Astrocyte of the spinal cord (primary cell): ENCODE measurements at regions not wholly inside any gene's neighbourhood (a gene's known extent, or its start where the extent isn't known, plus 50 kb on each side); places are given as distances from the start of the nearest gene placed in this dataset.
"Not testable (repeated sequence)": the region's sequence is repeated elsewhere in the genome, so short reads cannot be mapped to it uniquely, and the experiment has no call there.

ENCODE experiments used
- DNase-seq: peaks from one replicate; pipeline ENCODE4 v3.0.0; 2011; ENCODE audit warnings: low read depth, low spot score
- H3K4me3 ChIP-seq: 2 replicates; pipeline ENCODE4 v1.5.1; 2011; ENCODE audit warnings: low read depth, mild to moderate bottlenecking, low read length, moderate library complexity
- CTCF ChIP-seq: IDR thresholded peaks from 2 replicates; pipeline ENCODE4 v1.5.1; 2012; ENCODE audit warnings: low read depth, mild to moderate bottlenecking, low read length, inconsistent platforms
- in situ Hi-C: cut with HindIII; loops from 2 replicates; pipeline ENCODE4 v1.10.0; 2017; ENCODE audit warnings: low sequenced_read_pairs

DNA sequence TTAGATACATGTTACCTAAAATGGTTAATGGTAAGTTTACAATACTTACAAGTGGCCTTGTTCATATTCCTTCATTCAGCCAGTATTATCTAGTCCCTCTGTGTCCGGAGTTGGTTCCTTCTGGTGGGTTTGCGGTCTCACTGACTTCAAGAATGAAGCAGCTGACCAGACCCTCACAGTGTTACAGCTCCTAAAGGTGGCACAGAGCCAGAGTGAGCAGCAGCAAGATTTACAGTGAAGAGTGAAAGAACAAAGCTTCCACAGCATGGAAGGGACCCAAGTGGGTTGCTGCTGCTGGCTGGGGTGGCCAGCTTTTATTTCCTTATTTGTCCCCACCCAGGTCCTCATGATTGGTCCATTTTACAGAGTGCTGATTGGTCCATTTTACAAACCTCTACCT is 916.8 kb downstream of the MCTP2 start:
- DNase-seq, result no peak
- in situ Hi-C loops, result no loop called here
- TF ChIP-seq CTCF, result no peak
- no peak overlapping the region for H3K4me3 ChIP-seq

DNA sequence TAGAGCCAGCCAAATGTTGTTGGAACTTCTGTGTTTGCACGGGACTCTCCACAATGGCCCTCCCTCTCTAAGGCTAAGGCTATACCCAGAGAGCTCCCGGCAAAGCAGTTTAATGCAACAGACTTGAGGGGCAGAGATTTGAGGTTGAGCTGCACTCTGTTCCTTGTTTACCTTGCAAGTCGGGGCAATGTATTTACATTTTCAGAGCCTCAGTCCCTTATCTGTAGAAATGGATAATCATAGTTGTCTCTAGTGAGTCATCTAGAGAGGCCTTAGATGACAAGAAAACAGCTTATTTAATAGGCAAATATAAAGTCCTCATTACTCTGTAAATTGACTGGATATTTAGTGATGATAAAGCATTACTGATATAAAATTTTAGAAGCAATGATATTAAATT is 917.7 kb downstream of the MCTP2 start:
- TF ChIP-seq CTCF, result no peak
- H3K4me3 ChIP-seq, result no peak overlapping the region
- no peak for DNase-seq
- in situ Hi-C loops, result no loop called here

GRCh38 chr15:95149771-95150170 is 918.4 kb downstream of the MCTP2 start:
- H3K4me3 ChIP-seq, result no peak overlapping the region
- in situ Hi-C loops, result no loop called here
- no peak for TF ChIP-seq CTCF
- DNase-seq, result no peak

- TF ChIP-seq CTCF, result no peak
- DNase-seq, result no peak
- in situ Hi-C loops, result no loop called here
- H3K4me3 ChIP-seq, result no peak overlapping the region
These were observed 919.1 kb downstream of the MCTP2 start for GRCh38 chr15:95150466-95150865.

- no peak overlapping the region for H3K4me3 ChIP-seq
- no peak for TF ChIP-seq CTCF
- in situ Hi-C loops, result no loop called here
- no peak for DNase-seq
These were observed 921.4 kb downstream of the MCTP2 start for GRCh38 chr15:95152741-95153140.

- in situ Hi-C loops, DNase-seq, H3K4me3 ChIP-seq: not testable (repeated sequence)
These were observed 921.8 kb downstream of the MCTP2 start for GRCh38 chr15:95153201-95153600.

GRCh38 chr15:95160316-95160715 is 929.0 kb downstream of the MCTP2 start:
- DNase-seq, result no peak
- in situ Hi-C loops, result no loop called here
- no peak overlapping the region for H3K4me3 ChIP-seq
- no peak for TF ChIP-seq CTCF
